ENCODE measurements at regions not wholly inside any gene's neighbourhood (a gene's known extent, or its start where the extent isn't known, plus 50 kb on each side); places are given as distances from the start of the nearest gene placed in this dataset.

DNA sequence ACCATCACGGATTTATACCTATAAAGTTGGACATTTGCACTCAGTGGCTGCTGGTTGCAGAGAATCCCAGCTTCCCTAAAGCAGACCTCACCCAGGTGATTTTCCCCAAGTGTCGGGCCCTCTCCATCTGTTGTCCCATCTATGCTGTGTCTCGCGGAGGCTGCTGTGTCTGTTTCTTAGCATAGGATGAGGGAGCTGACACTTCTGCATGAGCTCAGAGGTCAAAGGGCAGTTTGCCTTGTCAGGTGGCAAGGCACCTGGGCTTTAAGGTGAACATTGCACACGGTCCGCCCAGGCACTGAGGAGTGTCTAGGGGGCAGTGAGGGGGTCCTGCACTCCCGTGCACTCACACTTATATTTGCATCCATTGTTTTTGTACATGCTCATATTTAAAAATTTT is 151.6 kb downstream of the ZIC5 start (continued):
- TF ChIP-seq, protein P1, sequence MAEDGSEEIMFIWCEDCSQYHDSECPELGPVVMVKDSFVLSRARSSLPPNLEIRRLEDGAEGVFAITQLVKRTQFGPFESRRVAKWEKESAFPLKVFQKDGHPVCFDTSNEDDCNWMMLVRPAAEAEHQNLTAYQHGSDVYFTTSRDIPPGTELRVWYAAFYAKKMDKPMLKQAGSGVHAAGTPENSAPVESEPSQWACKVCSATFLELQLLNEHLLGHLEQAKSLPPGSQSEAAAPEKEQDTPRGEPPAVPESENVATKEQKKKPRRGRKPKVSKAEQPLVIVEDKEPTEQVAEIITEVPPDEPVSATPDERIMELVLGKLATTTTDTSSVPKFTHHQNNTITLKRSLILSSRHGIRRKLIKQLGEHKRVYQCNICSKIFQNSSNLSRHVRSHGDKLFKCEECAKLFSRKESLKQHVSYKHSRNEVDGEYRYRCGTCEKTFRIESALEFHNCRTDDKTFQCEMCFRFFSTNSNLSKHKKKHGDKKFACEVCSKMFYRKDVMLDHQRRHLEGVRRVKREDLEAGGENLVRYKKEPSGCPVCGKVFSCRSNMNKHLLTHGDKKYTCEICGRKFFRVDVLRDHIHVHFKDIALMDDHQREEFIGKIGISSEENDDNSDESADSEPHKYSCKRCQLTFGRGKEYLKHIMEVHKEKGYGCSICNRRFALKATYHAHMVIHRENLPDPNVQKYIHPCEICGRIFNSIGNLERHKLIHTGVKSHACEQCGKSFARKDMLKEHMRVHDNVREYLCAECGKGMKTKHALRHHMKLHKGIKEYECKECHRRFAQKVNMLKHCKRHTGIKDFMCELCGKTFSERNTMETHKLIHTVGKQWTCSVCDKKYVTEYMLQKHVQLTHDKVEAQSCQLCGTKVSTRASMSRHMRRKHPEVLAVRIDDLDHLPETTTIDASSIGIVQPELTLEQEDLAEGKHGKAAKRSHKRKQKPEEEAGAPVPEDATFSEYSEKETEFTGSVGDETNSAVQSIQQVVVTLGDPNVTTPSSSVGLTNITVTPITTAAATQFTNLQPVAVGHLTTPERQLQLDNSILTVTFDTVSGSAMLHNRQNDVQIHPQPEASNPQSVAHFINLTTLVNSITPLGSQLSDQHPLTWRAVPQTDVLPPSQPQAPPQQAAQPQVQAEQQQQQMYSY (CRISPR knock-in tag; IDR thresholded peaks at IDR 0.05): no peak
- TF ChIP-seq ZNF317 (CRISPR knock-in tag; IDR thresholded peaks at IDR 0.05; ENCODE audit: borderline replicate concordance, low read depth) (no peak), NR1H2 (CRISPR knock-in tag; IDR thresholded peaks at IDR 0.05) (no peak), MYBL2 (CRISPR knock-in tag; IDR thresholded peaks at IDR 0.05) (no peak)

DNA sequence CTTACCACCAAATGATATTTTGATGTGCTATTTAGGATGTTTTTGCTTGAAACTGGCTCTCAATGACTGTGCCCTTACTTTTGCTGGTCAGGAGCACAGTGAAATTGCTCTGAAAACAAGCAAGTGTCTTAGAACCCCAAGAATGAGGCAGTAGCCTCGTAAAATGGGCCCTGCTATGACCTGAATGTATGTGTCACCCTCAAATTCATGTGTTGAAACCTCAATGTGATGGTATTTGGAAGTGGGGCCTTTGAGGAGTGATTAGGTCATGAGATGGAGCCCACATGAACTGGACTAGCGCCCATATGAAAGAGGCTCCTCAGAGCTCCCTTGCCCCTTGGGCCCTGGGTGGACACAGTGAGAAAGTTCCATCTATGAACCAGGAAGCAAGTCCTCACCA is 155.2 kb downstream of the ZIC5 start:
- no peaks in the 10 kb centered on the region for H3K27me3 Mint-ChIP-seq (ENCODE audit: low read depth)
- ChIA-PET POLR2A (no interaction called here), CTCF (no interaction called here)
- H3K4me1 Mint-ChIP-seq: peaks cover 25% of the 10 kb centered on the region
- peaks cover 4% of the 10 kb centered on the region for H3K36me3 Mint-ChIP-seq
- H3K4me3 Mint-ChIP-seq: no peak overlapping the region
- H3K9me3 Mint-ChIP-seq: peaks cover 15% of the 10 kb centered on the region
- TF ChIP-seq, protein P2, sequence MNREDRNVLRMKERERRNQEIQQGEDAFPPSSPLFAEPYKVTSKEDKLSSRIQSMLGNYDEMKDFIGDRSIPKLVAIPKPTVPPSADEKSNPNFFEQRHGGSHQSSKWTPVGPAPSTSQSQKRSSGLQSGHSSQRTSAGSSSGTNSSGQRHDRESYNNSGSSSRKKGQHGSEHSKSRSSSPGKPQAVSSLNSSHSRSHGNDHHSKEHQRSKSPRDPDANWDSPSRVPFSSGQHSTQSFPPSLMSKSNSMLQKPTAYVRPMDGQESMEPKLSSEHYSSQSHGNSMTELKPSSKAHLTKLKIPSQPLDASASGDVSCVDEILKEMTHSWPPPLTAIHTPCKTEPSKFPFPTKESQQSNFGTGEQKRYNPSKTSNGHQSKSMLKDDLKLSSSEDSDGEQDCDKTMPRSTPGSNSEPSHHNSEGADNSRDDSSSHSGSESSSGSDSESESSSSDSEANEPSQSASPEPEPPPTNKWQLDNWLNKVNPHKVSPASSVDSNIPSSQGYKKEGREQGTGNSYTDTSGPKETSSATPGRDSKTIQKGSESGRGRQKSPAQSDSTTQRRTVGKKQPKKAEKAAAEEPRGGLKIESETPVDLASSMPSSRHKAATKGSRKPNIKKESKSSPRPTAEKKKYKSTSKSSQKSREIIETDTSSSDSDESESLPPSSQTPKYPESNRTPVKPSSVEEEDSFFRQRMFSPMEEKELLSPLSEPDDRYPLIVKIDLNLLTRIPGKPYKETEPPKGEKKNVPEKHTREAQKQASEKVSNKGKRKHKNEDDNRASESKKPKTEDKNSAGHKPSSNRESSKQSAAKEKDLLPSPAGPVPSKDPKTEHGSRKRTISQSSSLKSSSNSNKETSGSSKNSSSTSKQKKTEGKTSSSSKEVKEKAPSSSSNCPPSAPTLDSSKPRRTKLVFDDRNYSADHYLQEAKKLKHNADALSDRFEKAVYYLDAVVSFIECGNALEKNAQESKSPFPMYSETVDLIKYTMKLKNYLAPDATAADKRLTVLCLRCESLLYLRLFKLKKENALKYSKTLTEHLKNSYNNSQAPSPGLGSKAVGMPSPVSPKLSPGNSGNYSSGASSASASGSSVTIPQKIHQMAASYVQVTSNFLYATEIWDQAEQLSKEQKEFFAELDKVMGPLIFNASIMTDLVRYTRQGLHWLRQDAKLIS (CRISPR knock-in tag; IDR thresholded peaks at IDR 0.05; ENCODE audit: borderline replicate concordance): no peak
- TF ChIP-seq ZNF138 (CRISPR knock-in tag; conservative IDR thresholded peaks at IDR 0.05) (no peak), GTF2I (CRISPR knock-in tag; conservative IDR thresholded peaks at IDR 0.05) (no peak)
- TF ChIP-seq, protein P3, sequence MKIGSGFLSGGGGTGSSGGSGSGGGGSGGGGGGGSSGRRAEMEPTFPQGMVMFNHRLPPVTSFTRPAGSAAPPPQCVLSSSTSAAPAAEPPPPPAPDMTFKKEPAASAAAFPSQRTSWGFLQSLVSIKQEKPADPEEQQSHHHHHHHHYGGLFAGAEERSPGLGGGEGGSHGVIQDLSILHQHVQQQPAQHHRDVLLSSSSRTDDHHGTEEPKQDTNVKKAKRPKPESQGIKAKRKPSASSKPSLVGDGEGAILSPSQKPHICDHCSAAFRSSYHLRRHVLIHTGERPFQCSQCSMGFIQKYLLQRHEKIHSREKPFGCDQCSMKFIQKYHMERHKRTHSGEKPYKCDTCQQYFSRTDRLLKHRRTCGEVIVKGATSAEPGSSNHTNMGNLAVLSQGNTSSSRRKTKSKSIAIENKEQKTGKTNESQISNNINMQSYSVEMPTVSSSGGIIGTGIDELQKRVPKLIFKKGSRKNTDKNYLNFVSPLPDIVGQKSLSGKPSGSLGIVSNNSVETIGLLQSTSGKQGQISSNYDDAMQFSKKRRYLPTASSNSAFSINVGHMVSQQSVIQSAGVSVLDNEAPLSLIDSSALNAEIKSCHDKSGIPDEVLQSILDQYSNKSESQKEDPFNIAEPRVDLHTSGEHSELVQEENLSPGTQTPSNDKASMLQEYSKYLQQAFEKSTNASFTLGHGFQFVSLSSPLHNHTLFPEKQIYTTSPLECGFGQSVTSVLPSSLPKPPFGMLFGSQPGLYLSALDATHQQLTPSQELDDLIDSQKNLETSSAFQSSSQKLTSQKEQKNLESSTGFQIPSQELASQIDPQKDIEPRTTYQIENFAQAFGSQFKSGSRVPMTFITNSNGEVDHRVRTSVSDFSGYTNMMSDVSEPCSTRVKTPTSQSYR (CRISPR knock-in tag; IDR thresholded peaks at IDR 0.05): no peak
- no peak for DNase-seq (ENCODE audit: low spot score)
- H3K27ac Mint-ChIP-seq: no peak overlapping the region
- no peak for ATAC-seq

DNA sequence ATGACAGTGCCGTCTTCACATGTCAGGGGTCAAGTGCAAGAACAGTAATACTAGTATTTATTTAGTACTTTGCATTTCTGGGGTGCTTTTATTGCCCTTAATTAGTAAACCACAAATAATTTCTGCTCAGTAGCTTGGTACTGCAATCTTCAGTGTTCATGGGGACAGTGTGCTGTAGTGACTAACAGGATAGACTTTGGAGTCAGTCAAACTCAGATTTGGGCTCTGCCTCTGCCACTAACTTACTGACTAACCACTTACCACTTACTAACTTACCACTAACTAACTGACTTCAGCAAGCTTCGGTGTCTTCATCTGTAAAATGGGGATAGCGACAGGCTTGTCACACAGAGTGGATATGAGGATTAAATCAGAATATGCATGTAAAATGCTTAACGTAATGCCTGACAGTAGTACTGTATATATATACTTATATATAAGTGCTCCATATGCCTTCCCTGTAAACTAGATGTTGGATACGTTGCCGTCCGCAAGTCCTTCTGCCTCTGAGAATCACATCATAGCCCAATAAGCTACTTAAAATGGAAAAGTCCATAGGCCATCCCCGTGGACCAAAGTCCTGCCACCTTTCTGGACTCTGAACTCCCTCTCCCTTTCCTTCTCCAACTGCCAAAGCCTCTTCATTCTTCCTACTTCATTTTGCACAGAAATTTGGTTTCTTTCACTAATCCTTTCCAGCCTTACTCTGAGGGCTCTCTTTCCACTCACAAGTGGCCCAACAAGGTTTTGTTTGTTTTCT is 158.1 kb downstream of the ZIC5 start:
- POLR2A ChIA-PET: no interaction called here
- no peak overlapping the region for H3K4me3 Mint-ChIP-seq
- no peak for ATAC-seq

DNA sequence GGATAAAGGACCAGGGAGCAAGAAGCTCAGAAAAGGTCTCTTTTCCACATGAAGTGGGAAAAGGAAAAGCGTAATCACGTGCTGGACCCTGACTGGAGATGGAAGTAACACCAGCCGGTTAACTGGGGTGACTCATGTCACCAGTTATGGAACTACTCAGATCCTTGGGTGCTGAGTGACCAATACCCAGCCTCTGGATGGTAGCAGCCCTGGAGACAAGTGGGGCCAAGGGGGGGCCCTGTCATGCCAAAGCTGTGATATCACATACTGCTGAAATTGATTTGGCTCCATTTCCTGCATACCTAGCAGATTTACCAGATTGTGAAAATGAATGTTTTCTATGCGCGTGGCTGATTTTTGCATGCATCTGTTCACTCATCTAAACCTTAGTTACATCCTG is 158.9 kb downstream of the ZIC5 start:
- peaks cover 10% of the 10 kb centered on the region; the same call in 1 of the 2 replicates for H3K9me3 Mint-ChIP-seq
- H3K4me3 Mint-ChIP-seq: no peak overlapping the region
- ATAC-seq: no peak
- ChIA-PET POLR2A (no interaction called here), CTCF (no interaction called here)
- no peaks in the 10 kb centered on the region for H3K27me3 Mint-ChIP-seq (ENCODE audit: low read depth)
- no peak for DNase-seq (ENCODE audit: low spot score)
- no peak overlapping the region for H3K27ac Mint-ChIP-seq
- H3K36me3 Mint-ChIP-seq: peaks cover 4% of the 10 kb centered on the region
- peaks cover 8% of the 10 kb centered on the region for H3K4me1 Mint-ChIP-seq
- TF ChIP-seq ZNF232 (CRISPR knock-in tag; IDR thresholded peaks at IDR 0.05): no peak
- TF ChIP-seq, protein P4, sequence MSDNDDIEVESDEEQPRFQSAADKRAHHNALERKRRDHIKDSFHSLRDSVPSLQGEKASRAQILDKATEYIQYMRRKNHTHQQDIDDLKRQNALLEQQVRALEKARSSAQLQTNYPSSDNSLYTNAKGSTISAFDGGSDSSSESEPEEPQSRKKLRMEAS (CRISPR knock-in tag; IDR thresholded peaks at IDR 0.05): no peak
- no peak for TF ChIP-seq ESRRA (CRISPR knock-in tag; IDR thresholded peaks at IDR 0.05; ENCODE audit: borderline replicate concordance)
- TF ChIP-seq TEAD4 (CRISPR knock-in tag; IDR thresholded peaks at IDR 0.05): no peak
- TF ChIP-seq TEAD1 (CRISPR knock-in tag; IDR thresholded peaks at IDR 0.05): no peak
- TF ChIP-seq EMX1 (CRISPR knock-in tag; IDR thresholded peaks at IDR 0.05): no peak
- TF ChIP-seq NFATC4 (CRISPR knock-in tag; IDR thresholded peaks at IDR 0.05): no peak
- TF ChIP-seq, protein P5, sequence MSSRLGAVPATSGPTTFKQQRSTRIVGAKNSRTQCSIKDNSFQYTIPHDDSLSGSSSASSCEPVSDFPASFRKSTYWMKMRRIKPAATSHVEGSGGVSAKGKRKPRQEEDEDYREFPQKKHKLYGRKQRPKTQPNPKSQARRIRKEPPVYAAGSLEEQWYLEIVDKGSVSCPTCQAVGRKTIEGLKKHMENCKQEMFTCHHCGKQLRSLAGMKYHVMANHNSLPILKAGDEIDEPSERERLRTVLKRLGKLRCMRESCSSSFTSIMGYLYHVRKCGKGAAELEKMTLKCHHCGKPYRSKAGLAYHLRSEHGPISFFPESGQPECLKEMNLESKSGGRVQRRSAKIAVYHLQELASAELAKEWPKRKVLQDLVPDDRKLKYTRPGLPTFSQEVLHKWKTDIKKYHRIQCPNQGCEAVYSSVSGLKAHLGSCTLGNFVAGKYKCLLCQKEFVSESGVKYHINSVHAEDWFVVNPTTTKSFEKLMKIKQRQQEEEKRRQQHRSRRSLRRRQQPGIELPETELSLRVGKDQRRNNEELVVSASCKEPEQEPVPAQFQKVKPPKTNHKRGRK (CRISPR knock-in tag; IDR thresholded peaks at IDR 0.05; ENCODE audit: borderline replicate concordance): no peak

More for the DNA sequence above, 158.1 kb downstream of the ZIC5 start:
- no peak for DNase-seq (ENCODE audit: low spot score)
- TF ChIP-seq ZNF138 (CRISPR knock-in tag; conservative IDR thresholded peaks at IDR 0.05): no peak
- TF ChIP-seq ZNF423 (CRISPR knock-in tag; IDR thresholded peaks at IDR 0.05): no peak
- CTCF ChIA-PET: no interaction called here
- Mint-ChIP-seq H3K27ac (no peak overlapping the region), H3K36me3 (peaks cover 4% of the 10 kb centered on the region), H3K27me3 (ENCODE audit: low read depth) (no peaks in the 10 kb centered on the region), H3K9me3 (peaks cover 10% of the 10 kb centered on the region; the same call in 1 of the 2 replicates), H3K4me1 (peaks cover 15% of the 10 kb centered on the region)
